ENCODE measurements at regions not wholly inside any gene's neighbourhood (a gene's known extent, or its start where the extent isn't known, plus 50 kb on each side); places are given as distances from the start of the nearest gene placed in this dataset.

DNA sequence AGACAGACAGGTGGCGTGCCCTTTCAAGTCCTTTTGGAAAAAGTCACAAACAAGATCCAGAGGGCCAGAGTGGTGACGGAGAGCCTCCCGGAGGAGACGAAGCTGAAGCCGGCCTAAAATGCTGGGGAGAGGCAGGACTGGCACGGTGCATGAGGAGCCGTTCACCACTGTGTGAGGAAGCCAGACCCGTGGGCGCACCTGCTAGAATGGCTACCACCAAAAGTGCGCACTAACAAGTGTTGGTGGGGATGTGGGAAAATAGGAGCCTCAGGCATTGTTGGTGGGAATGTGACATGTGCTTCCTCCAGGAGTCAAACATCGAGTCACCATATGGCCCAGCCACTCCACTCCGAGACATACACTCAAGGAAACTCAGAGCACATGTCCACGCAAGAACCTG is 67.4 kb upstream of the HELT start:
- Histone ChIP-seq H3K27ac (ENCODE audit: insufficient read depth, low read length) (no peak overlapping the region), H3K36me3 (ENCODE audit: control insufficient read depth, insufficient read depth, low read length) (no peaks in the 10 kb centered on the region), H3K9me3 (ENCODE audit: control insufficient read depth, insufficient read depth, low read depth, low read length) (no peaks in the 10 kb centered on the region), H3K9ac (ENCODE audit: insufficient read depth, low read length) (no peak overlapping the region), H3K4me3 (replicated peaks in 1 of 4; ENCODE audit: control extremely low read depth in 1 of 4, insufficient read depth in 1 of 4, low read depth in 3 of 4, low read length in 4 of 4) (no peak overlapping the region), H3K27me3 (ENCODE audit: control insufficient read depth, insufficient read depth, low read length) (no peaks in the 10 kb centered on the region), H3K4me1 (ENCODE audit: control insufficient read depth, extremely low read depth, insufficient read depth, low read length) (no peaks in the 10 kb centered on the region), H2AFZ (ENCODE audit: low read length) (no peak overlapping the region), H3K79me2 (ENCODE audit: control insufficient read depth, insufficient read depth, low read length) (no peaks in the 10 kb centered on the region), H4K20me1 (ENCODE audit: control insufficient read depth, extremely low read depth, insufficient read depth, low read length) (no peaks in the 10 kb centered on the region), H3K4me2 (ENCODE audit: extremely low read depth, insufficient read depth, low read length) (no peak overlapping the region)
- TF ChIP-seq, protein P1, sequence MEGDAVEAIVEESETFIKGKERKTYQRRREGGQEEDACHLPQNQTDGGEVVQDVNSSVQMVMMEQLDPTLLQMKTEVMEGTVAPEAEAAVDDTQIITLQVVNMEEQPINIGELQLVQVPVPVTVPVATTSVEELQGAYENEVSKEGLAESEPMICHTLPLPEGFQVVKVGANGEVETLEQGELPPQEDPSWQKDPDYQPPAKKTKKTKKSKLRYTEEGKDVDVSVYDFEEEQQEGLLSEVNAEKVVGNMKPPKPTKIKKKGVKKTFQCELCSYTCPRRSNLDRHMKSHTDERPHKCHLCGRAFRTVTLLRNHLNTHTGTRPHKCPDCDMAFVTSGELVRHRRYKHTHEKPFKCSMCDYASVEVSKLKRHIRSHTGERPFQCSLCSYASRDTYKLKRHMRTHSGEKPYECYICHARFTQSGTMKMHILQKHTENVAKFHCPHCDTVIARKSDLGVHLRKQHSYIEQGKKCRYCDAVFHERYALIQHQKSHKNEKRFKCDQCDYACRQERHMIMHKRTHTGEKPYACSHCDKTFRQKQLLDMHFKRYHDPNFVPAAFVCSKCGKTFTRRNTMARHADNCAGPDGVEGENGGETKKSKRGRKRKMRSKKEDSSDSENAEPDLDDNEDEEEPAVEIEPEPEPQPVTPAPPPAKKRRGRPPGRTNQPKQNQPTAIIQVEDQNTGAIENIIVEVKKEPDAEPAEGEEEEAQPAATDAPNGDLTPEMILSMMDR (conservative IDR thresholded peaks at IDR 0.05 in 1 of 2, IDR thresholded peaks at IDR 0.05 in 1 of 2; ENCODE audit: low read depth in 1 of 2, low read length in 2 of 2) = no peak
- no peak for TF ChIP-seq EZH2 (IDR thresholded peaks at IDR 0.05; ENCODE audit: low read length, missing control alignments)
- no peak for DNase-seq (ENCODE audit: low read depth in 2 of 2)

DNA sequence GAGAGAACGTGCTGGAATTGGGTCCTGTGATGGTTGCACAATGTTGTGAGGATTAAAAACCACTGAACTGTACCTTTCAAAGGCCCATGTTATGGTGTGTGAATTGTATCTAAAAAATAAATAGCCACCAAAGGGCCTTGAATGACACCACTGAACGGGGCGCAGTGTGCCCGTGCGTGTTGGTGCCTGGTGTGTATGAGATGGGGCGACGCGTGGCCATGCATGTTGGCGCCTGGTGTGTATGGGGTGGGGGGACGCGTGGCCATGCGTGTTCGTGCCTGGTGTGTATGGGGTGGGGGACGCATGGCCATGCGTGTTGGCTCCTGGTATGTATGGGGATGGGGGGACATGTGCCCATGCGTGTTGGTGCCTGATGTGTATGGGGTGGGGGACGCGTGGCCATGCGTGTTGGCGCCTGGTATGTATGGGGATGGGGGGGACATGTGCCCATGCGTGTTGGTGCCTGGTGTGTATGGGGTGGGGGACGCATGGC is 66.6 kb upstream of the HELT start:
- DNase-seq (ENCODE audit: low read depth in 2 of 2) = no peak
- Histone ChIP-seq H3K27me3 (ENCODE audit: control insufficient read depth, insufficient read depth, low read length) (no peaks in the 10 kb centered on the region), H3K27ac (ENCODE audit: insufficient read depth, low read length) (no peak overlapping the region), H3K36me3 (ENCODE audit: control insufficient read depth, insufficient read depth, low read length) (no peaks in the 10 kb centered on the region), H2AFZ (ENCODE audit: low read length) (no peak overlapping the region), H3K9ac (ENCODE audit: insufficient read depth, low read length) (no peak overlapping the region), H3K9me3 (ENCODE audit: control insufficient read depth, insufficient read depth, low read depth, low read length) (no peaks in the 10 kb centered on the region), H3K4me2 (ENCODE audit: extremely low read depth, insufficient read depth, low read length) (no peak overlapping the region), H3K4me1 (ENCODE audit: control insufficient read depth, extremely low read depth, insufficient read depth, low read length) (no peaks in the 10 kb centered on the region), H4K20me1 (ENCODE audit: control insufficient read depth, extremely low read depth, insufficient read depth, low read length) (no peaks in the 10 kb centered on the region), H3K79me2 (ENCODE audit: control insufficient read depth, insufficient read depth, low read length) (no peaks in the 10 kb centered on the region), H3K4me3 (replicated peaks in 1 of 4; ENCODE audit: control extremely low read depth in 1 of 4, insufficient read depth in 1 of 4, low read depth in 3 of 4, low read length in 4 of 4) (no peak overlapping the region)
- TF ChIP-seq EZH2 (IDR thresholded peaks at IDR 0.05; ENCODE audit: low read length, missing control alignments) = no peak
- TF ChIP-seq, protein P1 (conservative IDR thresholded peaks at IDR 0.05 in 1 of 2, IDR thresholded peaks at IDR 0.05 in 1 of 2; ENCODE audit: low read depth in 1 of 2, low read length in 2 of 2) = no peak

DNA sequence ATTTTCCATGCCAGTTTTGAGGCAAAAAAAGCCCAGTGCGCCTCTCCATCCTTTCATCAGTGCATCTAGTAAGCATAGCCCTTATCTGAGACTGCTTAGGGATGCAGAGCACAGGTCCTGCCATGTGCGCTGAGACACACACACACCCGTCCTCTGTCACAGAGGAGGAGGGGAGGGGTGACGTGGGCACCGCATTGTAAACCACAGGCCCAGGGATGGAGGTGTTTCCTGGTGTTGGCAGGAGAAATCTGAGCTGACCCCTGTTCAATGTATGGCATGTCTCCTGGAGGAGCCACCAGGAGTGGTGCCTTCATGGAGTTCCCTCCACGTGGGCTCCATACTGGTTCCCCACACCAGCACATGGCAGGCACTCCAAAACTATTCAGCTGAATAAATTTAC is 65.8 kb upstream of the HELT start:
- no peak overlapping the region for H3K9ac ChIP-seq (ENCODE audit: insufficient read depth, low read length)
- H4K20me1 ChIP-seq (ENCODE audit: control insufficient read depth, extremely low read depth, insufficient read depth, low read length) = no peaks in the 10 kb centered on the region
- TF ChIP-seq, protein P1 (conservative IDR thresholded peaks at IDR 0.05 in 1 of 2, IDR thresholded peaks at IDR 0.05 in 1 of 2; ENCODE audit: low read depth in 1 of 2, low read length in 2 of 2) = no peak
- TF ChIP-seq EZH2 (IDR thresholded peaks at IDR 0.05; ENCODE audit: low read length, missing control alignments) = no peak
- no peaks in the 10 kb centered on the region for H3K9me3 ChIP-seq (ENCODE audit: control insufficient read depth, insufficient read depth, low read depth, low read length)
- H3K4me1 ChIP-seq (ENCODE audit: control insufficient read depth, extremely low read depth, insufficient read depth, low read length) = no peaks in the 10 kb centered on the region
- no peak for DNase-seq (ENCODE audit: low read depth in 2 of 2)
- H3K27ac ChIP-seq (ENCODE audit: insufficient read depth, low read length) = no peak overlapping the region
- no peaks in the 10 kb centered on the region for H3K79me2 ChIP-seq (ENCODE audit: control insufficient read depth, insufficient read depth, low read length)
- no peak overlapping the region for H3K4me2 ChIP-seq (ENCODE audit: extremely low read depth, insufficient read depth, low read length)
- H3K36me3 ChIP-seq (ENCODE audit: control insufficient read depth, insufficient read depth, low read length) = no peaks in the 10 kb centered on the region
- H3K4me3 ChIP-seq (replicated peaks in 1 of 4; ENCODE audit: control extremely low read depth in 1 of 4, insufficient read depth in 1 of 4, low read depth in 3 of 4, low read length in 4 of 4) = no peak overlapping the region
- H3K27me3 ChIP-seq (ENCODE audit: control insufficient read depth, insufficient read depth, low read length) = no peaks in the 10 kb centered on the region
- no peak overlapping the region for H2AFZ ChIP-seq (ENCODE audit: low read length)

All from fibroblast of lung (primary cell).